NCI-H446 (cell line): ENCODE measurements at regions not wholly inside any gene's neighbourhood (a gene's known extent, or its start where the extent isn't known, plus 50 kb on each side); places are given as distances from the start of the nearest gene placed in this dataset.
A peak's percentile ranks its signal among the peaks of the same experiment; 100 is the strongest.

Source experiments
- DNase-seq, 2 experiments: peaks; one replicate each; lab custom pipeline; 2025; lab: John Stamatoyannopoulos, UW

- no peak for DNase-seq
These were observed 250.7 kb downstream of the TBC1D4 start for GRCh38 chr13:75231235-75231634.

- DNase-seq = no peak
These were observed 255.1 kb downstream of the TBC1D4 start for GRCh38 chr13:75226733-75227435.

GRCh38 chr13:75226092-75226491, 255.9 kb downstream of the TBC1D4 start:
- no peak for DNase-seq

- DNase-seq = no peak
These were observed 256.5 kb downstream of the TBC1D4 start for GRCh38 chr13:75225288-75226032.

- no peak for DNase-seq
These were observed 257.8 kb downstream of the TBC1D4 start for GRCh38 chr13:75224053-75224742.

GRCh38 chr13:75222031-75222430, 259.9 kb downstream of the TBC1D4 start:
- DNase-seq = no peak

GRCh38 chr13:75220861-75221260, 261.1 kb downstream of the TBC1D4 start:
- DNase-seq = no peak

GRCh38 chr13:75220238-75220542, 261.8 kb downstream of the TBC1D4 start:
- no peak for DNase-seq

- DNase-seq = peak in 1 of 2 experiments; percentile 36
These were observed 262.3 kb downstream of the TBC1D4 start for GRCh38 chr13:75219479-75220237.

GRCh38 chr13:75217949-75218348, 264.0 kb downstream of the TBC1D4 start:
- DNase-seq = no peak

- DNase-seq = no peak
These were observed 265.9 kb downstream of the TBC1D4 start for GRCh38 chr13:75216038-75216437.

GRCh38 chr13:75214846-75215245, 267.1 kb downstream of the TBC1D4 start:
- DNase-seq = no peak

GRCh38 chr13:75202981-75203380, 279.0 kb downstream of the TBC1D4 start:
- DNase-seq = no peak

- DNase-seq = peak in 1 of 2 experiments; percentile 11
These were observed 284.2 kb downstream of the TBC1D4 start for GRCh38 chr13:75197803-75198202.

- DNase-seq = peak in 1 of 2 experiments; percentile 6
These were observed 285.7 kb downstream of the TBC1D4 start for GRCh38 chr13:75196147-75196837.

GRCh38 chr13:75195495-75196146, 286.3 kb downstream of the TBC1D4 start:
- DNase-seq = no peak

GRCh38 chr13:75194717-75195462, 287.1 kb downstream of the TBC1D4 start:
- no peak for DNase-seq

- no peak for DNase-seq
These were observed 295.6 kb downstream of the TBC1D4 start for GRCh38 chr13:75186379-75186778.

GRCh38 chr13:75181906-75182305, 300.1 kb downstream of the TBC1D4 start:
- DNase-seq = no peak

- DNase-seq = no peak
These were observed 301.0 kb downstream of the TBC1D4 start for GRCh38 chr13:75180805-75181455.
